ENCODE measurements at regions not wholly inside any gene's neighbourhood (a gene's known extent, or its start where the extent isn't known, plus 50 kb on each side); places are given as distances from the start of the nearest gene placed in this dataset.

GRCh38 chr5:22970956-22971618 lies 117.9 kb upstream of the CDH12 start:
- H3K4me1 ChIP-seq (ENCODE audit: control insufficient read depth in 2 of 2, insufficient read depth in 2 of 2, low read length in 2 of 2), result peaks cover 15 to 16% of the 10 kb centered on the region in 2 donors
- no peak overlapping the region for H3K4me2 ChIP-seq (replicated peaks; ENCODE audit: low read depth, low read length, poor library complexity, severe bottlenecking)
- H3K4me1 Mint-ChIP-seq, result peaks cover 21% of the 10 kb centered on the region
- peaks cover 2% of the 10 kb centered on the region for H3K9me3 Mint-ChIP-seq (ENCODE audit: insufficient read depth)
- intact Hi-C loops (cut with micrococcal nuclease), result no loop called here
- POLR2A ChIA-PET, result no interaction called here
- CTCF ChIA-PET, result no interaction called here
- TF ChIP-seq CTCF (IDR thresholded peaks at IDR 0.05) (no peak), EZH2 (IDR thresholded peaks at IDR 0.05; ENCODE audit: borderline replicate concordance, insufficient read depth, low read depth, low read length, poor library complexity, severe bottlenecking) (no peak)
- no peaks in the 10 kb centered on the region for H3K36me3 ChIP-seq (replicated peaks in 1 of 2; ENCODE audit: control extremely low read depth in 1 of 2, control insufficient read depth in 1 of 2, extremely low read depth in 1 of 2, insufficient read depth in 2 of 2, low read length in 1 of 2)
- no peak overlapping the region for H3K9ac ChIP-seq (ENCODE audit: low read length)
- peak; percentile 33 for ATAC-seq (ENCODE audit: low read depth)
- H3K27ac ChIP-seq (ENCODE audit: low read length in 2 of 2), result no peak overlapping the region
- H3K27me3 ChIP-seq (replicated peaks in 1 of 4; ENCODE audit: control extremely low read depth in 1 of 4, control insufficient read depth in 3 of 4, insufficient read depth in 4 of 4, low read length in 3 of 4), result no peaks in the 10 kb centered on the region
- H3K27me3 Mint-ChIP-seq, result no peaks in the 10 kb centered on the region
- no peak for DNase-seq
- no peaks in the 10 kb centered on the region for H4K20me1 ChIP-seq (ENCODE audit: control insufficient read depth, insufficient read depth, low read length, poor library complexity, severe bottlenecking)
- H3K79me2 ChIP-seq (ENCODE audit: control insufficient read depth, insufficient read depth, low read length), result no peaks in the 10 kb centered on the region
- H3K4me3 Mint-ChIP-seq, result no peak overlapping the region
- H3K27ac Mint-ChIP-seq, result no peak overlapping the region
- 71% methylated on average over 8 of the region's 8 CpGs for WGBS (ENCODE audit: insufficient coverage)
- no peak overlapping the region for H2AFZ ChIP-seq (ENCODE audit: insufficient read depth, low read depth, low read length, poor library complexity, severe bottlenecking)
- no peak overlapping the region for H3K4me3 ChIP-seq (ENCODE audit: control extremely low read depth in 1 of 5, extremely low read depth in 1 of 5, insufficient read depth in 1 of 5, low read depth in 2 of 5, low read length in 4 of 5)
- peaks cover 0 to 6% (median 3%) of the 10 kb centered on the region in 3 donors for H3K9me3 ChIP-seq (ENCODE audit: control extremely low read depth in 1 of 3, control insufficient read depth in 2 of 3, insufficient read depth in 1 of 3, low read length in 2 of 3)

GRCh38 chr5:22970491-22970890 lies 117.3 kb upstream of the CDH12 start:
- Histone ChIP-seq H3K4me1 (ENCODE audit: control insufficient read depth in 2 of 2, insufficient read depth in 2 of 2, low read length in 2 of 2) (peaks cover 19 to 20% of the 10 kb centered on the region in 2 donors), H3K79me2 (ENCODE audit: control insufficient read depth, insufficient read depth, low read length) (no peaks in the 10 kb centered on the region), H3K27ac (ENCODE audit: low read length in 2 of 2) (no peak overlapping the region), H3K36me3 (replicated peaks in 1 of 2; ENCODE audit: control extremely low read depth in 1 of 2, control insufficient read depth in 1 of 2, extremely low read depth in 1 of 2, insufficient read depth in 2 of 2, low read length in 1 of 2) (no peaks in the 10 kb centered on the region), H3K4me2 (replicated peaks; ENCODE audit: low read depth, low read length, poor library complexity, severe bottlenecking) (no peak overlapping the region), H3K27me3 (replicated peaks in 1 of 4; ENCODE audit: control extremely low read depth in 1 of 4, control insufficient read depth in 3 of 4, insufficient read depth in 4 of 4, low read length in 3 of 4) (no peaks in the 10 kb centered on the region), H2AFZ (ENCODE audit: insufficient read depth, low read depth, low read length, poor library complexity, severe bottlenecking) (no peak overlapping the region), H3K4me3 (ENCODE audit: control extremely low read depth in 1 of 5, extremely low read depth in 1 of 5, insufficient read depth in 1 of 5, low read depth in 2 of 5, low read length in 4 of 5) (no peak overlapping the region), H3K9me3 (ENCODE audit: control extremely low read depth in 1 of 3, control insufficient read depth in 2 of 3, insufficient read depth in 1 of 3, low read length in 2 of 3) (peaks cover 0 to 6% (median 3%) of the 10 kb centered on the region in 3 donors), H3K9ac (ENCODE audit: low read length) (no peak overlapping the region), H4K20me1 (ENCODE audit: control insufficient read depth, insufficient read depth, low read length, poor library complexity, severe bottlenecking) (no peaks in the 10 kb centered on the region)
- intact Hi-C loops (cut with micrococcal nuclease), result no loop called here
- H3K27me3 Mint-ChIP-seq, result no peaks in the 10 kb centered on the region
- no peak overlapping the region for H3K27ac Mint-ChIP-seq
- DNase-seq, result no peak
- ChIA-PET CTCF (no interaction called here), POLR2A (no interaction called here)
- H3K4me1 Mint-ChIP-seq, result peaks cover 27% of the 10 kb centered on the region
- ATAC-seq (ENCODE audit: low read depth), result no peak
- TF ChIP-seq CTCF (IDR thresholded peaks at IDR 0.05) (no peak), EZH2 (IDR thresholded peaks at IDR 0.05; ENCODE audit: borderline replicate concordance, insufficient read depth, low read depth, low read length, poor library complexity, severe bottlenecking) (no peak)
- H3K9me3 Mint-ChIP-seq (ENCODE audit: insufficient read depth), result peaks cover 2% of the 10 kb centered on the region
- WGBS (ENCODE audit: insufficient coverage), result 83% methylated on average over 5 of the region's 5 CpGs
- H3K4me3 Mint-ChIP-seq, result no peak overlapping the region
